GM23338 (cell line): ENCODE measurements at regions not wholly inside any gene's neighbourhood (a gene's known extent, or its start where the extent isn't known, plus 50 kb on each side); places are given as distances from the start of the nearest gene placed in this dataset.

Source experiments
- ATAC-seq: fragments of 200-7000 bp; cut with Tn5 transposase; 3 replicates; pipeline ENCODE4 v1.9.1; 2020
- DNase-seq: peaks from one replicate; pipeline ENCODE4 v3.0.0-alpha.2; 2015; ENCODE audit warnings: low spot score
- H2AFZ ChIP-seq: fragments of 200-600 bp; sonication (generic); 2 replicates; pipeline ENCODE4 v1.8.0; 2016; ENCODE audit warnings: antibody characterized with exemption, mild to moderate bottlenecking, moderate library complexity
- H3F3A ChIP-seq: fragments of 200-600 bp; sonication (generic); replicated peaks from 2 replicates; pipeline ENCODE4 v1.8.0; 2017; ENCODE audit warnings: antibody characterized with exemption, mixed run types, low read depth
- H3K27ac ChIP-seq: fragments of 200-600 bp; sonication (generic); 2 replicates; pipeline ENCODE4 v1.6.1; 2016; ENCODE audit warnings: low read depth
- H3K27me3 ChIP-seq: fragments of 200-600 bp; sonication (generic); 2 replicates; pipeline ENCODE4 v1.8.0; 2016; ENCODE audit warnings: mild to moderate bottlenecking, mixed run types, moderate library complexity; ENCODE audit not compliant: insufficient read depth
- H3K36me3 ChIP-seq: fragments of 200-600 bp; sonication (generic); 2 replicates; pipeline ENCODE4 v1.8.0; 2016; ENCODE audit warnings: mild to moderate bottlenecking; ENCODE audit not compliant: insufficient read depth
- H3K4me1 ChIP-seq: fragments of 200-600 bp; sonication (generic); 2 replicates; pipeline ENCODE4 v1.8.0; 2016; ENCODE audit warnings: mild to moderate bottlenecking, moderate library complexity; ENCODE audit not compliant: insufficient read depth
- H3K4me2 ChIP-seq: fragments of 200-600 bp; sonication (generic); 2 replicates; pipeline ENCODE4 v1.7.1; 2017; ENCODE audit warnings: mixed run types
- H3K4me3 ChIP-seq: fragments of 200-600 bp; sonication (generic); 2 replicates; pipeline ENCODE4 v1.6.1; 2016; ENCODE audit warnings: mixed run types
- H3K79me2 ChIP-seq: fragments of 200-600 bp; sonication (generic); replicated peaks from 2 replicates; pipeline ENCODE4 v1.8.0; 2017; ENCODE audit warnings: mild to moderate bottlenecking; ENCODE audit not compliant: insufficient read depth
- H3K9me2 ChIP-seq: fragments of 200-600 bp; sonication (generic); 2 replicates; pipeline ENCODE4 v1.8.0; 2017; ENCODE audit not compliant: insufficient read depth
- H4K20me1 ChIP-seq: fragments of 200-600 bp; sonication (generic); replicated peaks from 2 replicates; pipeline ENCODE4 v1.8.0; 2017; ENCODE audit warnings: mild to moderate bottlenecking; ENCODE audit not compliant: insufficient read depth
- H3K27ac Mint-ChIP-seq: 2 replicates; pipeline ENCODE4 v1.8.0; 2020; ENCODE audit warnings: inconsistent platforms, mild to moderate bottlenecking, moderate library complexity, mixed read lengths
- H3K27me3 Mint-ChIP-seq: 3 replicates; pipeline ENCODE4 v1.8.0; 2022; ENCODE audit warnings: low read depth, mild to moderate bottlenecking, moderate library complexity, mixed read lengths, inconsistent platforms; ENCODE audit not compliant: insufficient read depth, poor library complexity
- H3K36me3 Mint-ChIP-seq: 3 replicates; pipeline ENCODE4 v1.8.0; 2021; ENCODE audit warnings: low read depth, mild to moderate bottlenecking, inconsistent platforms, moderate library complexity, mixed read lengths
- H3K4me1 Mint-ChIP-seq: 3 replicates; pipeline ENCODE4 v1.8.0; 2020; ENCODE audit warnings: mild to moderate bottlenecking, inconsistent platforms, mixed read lengths
- H3K4me3 Mint-ChIP-seq: 3 replicates; pipeline ENCODE4 v1.8.0; 2021; ENCODE audit warnings: moderate library complexity, mild to moderate bottlenecking, inconsistent platforms, mixed read lengths
- H3K9me3 Mint-ChIP-seq: 3 replicates; pipeline ENCODE4 v1.8.0; 2020; ENCODE audit warnings: moderate library complexity, mild to moderate bottlenecking, inconsistent platforms, mixed read lengths
- CREB1 ChIP-seq: fragments of 250-450 bp; sonication (Bioruptor Pico); IDR thresholded peaks from 2 replicates; pipeline ENCODE4 v1.5.0; 2020; ENCODE audit warnings: low read depth, mild to moderate bottlenecking, moderate library complexity
- EZH2 ChIP-seq: fragments of 200-600 bp; sonication (generic); IDR thresholded peaks from one replicate; pipeline ENCODE4 v1.8.0; 2017; ENCODE audit warnings: antibody characterized with exemption, mild to moderate bottlenecking, low read depth; ENCODE audit not compliant: unreplicated experiment
- EZH2phosphoT487 ChIP-seq: fragments of 200-600 bp; sonication (generic); IDR thresholded peaks from one replicate; pipeline ENCODE4 v1.8.1; 2018; ENCODE audit warnings: antibody characterized with exemption; ENCODE audit not compliant: unreplicated experiment
- JUNB ChIP-seq: IDR thresholded peaks from one replicate; pipeline ENCODE4 v1.6.1; 2016; ENCODE audit warnings: antibody characterized with exemption; ENCODE audit not compliant: unreplicated experiment
- STAT1 ChIP-seq: IDR thresholded peaks from one replicate; pipeline ENCODE4 v1.6.1; 2016; ENCODE audit warnings: antibody characterized with exemption; ENCODE audit not compliant: unreplicated experiment
- TF ChIP-seq, protein P1 (sequence below): IDR thresholded peaks from 2 replicates; pipeline ENCODE4 v1.6.1; 2016; ENCODE audit warnings: antibody characterized with exemption
- TF ChIP-seq, protein P2 (sequence below): fragments of 250-450 bp; sonication (Bioruptor Pico); IDR thresholded peaks from 2 replicates; pipeline ENCODE4 v1.5.0; 2020; ENCODE audit warnings: mild to moderate bottlenecking, moderate library complexity
- TF ChIP-seq, protein P3 (sequence below), 2 experiments: fragments of 200-600 bp in 1 of 2; sonication (generic) in 1 of 2; conservative IDR thresholded peaks; 2 replicates each; pipeline versions ENCODE4 v1.5.1 to v1.6.1; 2016 to 2017; ENCODE audit warnings: antibody characterized with exemption in 2 of 2, low read depth in 2 of 2, mild to moderate bottlenecking in 2 of 2, moderate library complexity in 1 of 2

DNA sequence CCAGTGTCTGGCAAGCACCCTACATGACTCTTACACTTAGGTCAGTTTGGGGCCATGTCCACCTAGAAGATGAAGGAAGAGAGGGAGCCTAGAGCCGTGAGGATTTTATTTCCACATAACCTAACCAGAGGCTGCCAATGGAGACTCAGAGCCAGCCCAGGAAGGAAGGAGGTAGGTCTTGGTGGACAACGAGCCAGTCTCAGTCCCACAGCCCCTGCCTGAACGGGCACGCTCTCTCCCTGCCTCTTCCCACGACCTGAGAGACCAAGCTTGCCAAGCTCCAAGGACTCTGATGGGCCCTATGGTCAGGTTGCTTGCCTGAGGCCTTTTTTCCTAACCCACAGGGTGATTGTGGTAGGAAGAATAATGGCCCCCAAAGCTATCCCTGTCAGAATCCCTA lies 188.4 kb downstream of the TFCP2L1 start (continued):
- TF ChIP-seq, protein P1, sequence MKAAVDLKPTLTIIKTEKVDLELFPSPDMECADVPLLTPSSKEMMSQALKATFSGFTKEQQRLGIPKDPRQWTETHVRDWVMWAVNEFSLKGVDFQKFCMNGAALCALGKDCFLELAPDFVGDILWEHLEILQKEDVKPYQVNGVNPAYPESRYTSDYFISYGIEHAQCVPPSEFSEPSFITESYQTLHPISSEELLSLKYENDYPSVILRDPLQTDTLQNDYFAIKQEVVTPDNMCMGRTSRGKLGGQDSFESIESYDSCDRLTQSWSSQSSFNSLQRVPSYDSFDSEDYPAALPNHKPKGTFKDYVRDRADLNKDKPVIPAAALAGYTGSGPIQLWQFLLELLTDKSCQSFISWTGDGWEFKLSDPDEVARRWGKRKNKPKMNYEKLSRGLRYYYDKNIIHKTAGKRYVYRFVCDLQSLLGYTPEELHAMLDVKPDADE: no peak
- TF ChIP-seq, protein P2, sequence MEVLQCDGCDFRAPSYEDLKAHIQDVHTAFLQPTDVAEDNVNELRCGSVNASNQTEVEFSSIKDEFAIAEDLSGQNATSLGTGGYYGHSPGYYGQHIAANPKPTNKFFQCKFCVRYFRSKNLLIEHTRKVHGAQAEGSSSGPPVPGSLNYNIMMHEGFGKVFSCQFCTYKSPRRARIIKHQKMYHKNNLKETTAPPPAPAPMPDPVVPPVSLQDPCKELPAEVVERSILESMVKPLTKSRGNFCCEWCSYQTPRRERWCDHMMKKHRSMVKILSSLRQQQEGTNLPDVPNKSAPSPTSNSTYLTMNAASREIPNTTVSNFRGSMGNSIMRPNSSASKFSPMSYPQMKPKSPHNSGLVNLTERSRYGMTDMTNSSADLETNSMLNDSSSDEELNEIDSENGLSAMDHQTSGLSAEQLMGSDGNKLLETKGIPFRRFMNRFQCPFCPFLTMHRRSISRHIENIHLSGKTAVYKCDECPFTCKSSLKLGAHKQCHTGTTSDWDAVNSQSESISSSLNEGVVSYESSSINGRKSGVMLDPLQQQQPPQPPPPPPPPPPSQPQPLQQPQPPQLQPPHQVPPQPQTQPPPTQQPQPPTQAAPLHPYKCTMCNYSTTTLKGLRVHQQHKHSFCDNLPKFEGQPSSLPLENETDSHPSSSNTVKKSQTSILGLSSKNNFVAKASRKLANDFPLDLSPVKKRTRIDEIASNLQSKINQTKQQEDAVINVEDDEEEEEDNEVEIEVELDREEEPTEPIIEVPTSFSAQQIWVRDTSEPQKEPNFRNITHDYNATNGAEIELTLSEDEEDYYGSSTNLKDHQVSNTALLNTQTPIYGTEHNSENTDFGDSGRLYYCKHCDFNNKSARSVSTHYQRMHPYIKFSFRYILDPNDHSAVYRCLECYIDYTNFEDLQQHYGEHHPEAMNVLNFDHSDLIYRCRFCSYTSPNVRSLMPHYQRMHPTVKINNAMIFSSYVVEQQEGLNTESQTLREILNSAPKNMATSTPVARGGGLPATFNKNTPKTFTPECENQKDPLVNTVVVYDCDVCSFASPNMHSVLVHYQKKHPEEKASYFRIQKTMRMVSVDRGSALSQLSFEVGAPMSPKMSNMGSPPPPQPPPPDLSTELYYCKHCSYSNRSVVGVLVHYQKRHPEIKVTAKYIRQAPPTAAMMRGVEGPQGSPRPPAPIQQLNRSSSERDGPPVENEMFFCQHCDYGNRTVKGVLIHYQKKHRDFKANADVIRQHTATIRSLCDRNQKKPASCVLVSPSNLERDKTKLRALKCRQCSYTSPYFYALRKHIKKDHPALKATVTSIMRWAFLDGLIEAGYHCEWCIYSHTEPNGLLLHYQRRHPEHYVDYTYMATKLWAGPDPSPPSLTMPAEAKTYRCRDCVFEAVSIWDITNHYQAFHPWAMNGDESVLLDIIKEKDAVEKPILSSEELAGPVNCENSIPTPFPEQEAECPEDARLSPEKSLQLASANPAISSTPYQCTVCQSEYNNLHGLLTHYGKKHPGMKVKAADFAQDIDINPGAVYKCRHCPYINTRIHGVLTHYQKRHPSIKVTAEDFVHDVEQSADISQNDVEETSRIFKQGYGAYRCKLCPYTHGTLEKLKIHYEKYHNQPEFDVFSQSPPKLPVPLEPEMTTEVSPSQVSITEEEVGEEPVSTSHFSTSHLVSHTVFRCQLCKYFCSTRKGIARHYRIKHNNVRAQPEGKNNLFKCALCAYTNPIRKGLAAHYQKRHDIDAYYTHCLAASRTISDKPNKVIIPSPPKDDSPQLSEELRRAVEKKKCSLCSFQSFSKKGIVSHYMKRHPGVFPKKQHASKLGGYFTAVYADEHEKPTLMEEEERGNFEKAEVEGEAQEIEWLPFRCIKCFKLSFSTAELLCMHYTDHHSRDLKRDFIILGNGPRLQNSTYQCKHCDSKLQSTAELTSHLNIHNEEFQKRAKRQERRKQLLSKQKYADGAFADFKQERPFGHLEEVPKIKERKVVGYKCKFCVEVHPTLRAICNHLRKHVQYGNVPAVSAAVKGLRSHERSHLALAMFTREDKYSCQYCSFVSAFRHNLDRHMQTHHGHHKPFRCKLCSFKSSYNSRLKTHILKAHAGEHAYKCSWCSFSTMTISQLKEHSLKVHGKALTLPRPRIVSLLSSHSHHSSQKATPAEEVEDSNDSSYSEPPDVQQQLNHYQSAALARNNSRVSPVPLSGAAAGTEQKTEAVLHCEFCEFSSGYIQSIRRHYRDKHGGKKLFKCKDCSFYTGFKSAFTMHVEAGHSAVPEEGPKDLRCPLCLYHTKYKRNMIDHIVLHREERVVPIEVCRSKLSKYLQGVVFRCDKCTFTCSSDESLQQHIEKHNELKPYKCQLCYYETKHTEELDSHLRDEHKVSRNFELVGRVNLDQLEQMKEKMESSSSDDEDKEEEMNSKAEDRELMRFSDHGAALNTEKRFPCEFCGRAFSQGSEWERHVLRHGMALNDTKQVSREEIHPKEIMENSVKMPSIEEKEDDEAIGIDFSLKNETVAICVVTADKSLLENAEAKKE (CRISPR knock-in tag): no peak

DNA sequence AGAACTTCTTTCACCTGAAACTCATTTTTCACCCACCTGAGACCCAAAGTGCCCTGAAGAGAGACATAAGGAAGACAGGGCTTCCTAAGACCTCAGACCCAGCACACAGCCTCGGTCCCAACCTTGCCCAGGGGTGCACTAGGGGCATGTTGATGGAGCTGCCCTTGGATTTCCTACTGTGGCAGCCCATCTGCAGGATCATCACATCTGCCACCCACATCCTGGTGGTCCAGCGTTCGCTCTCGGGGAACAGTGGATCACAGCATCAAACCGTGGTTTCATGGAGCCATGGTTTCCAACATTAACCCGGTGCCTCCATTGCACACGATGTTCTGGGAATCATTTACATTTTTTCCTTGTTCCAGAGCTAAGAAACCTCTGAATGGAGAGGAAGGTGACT lies 186.4 kb downstream of the TFCP2L1 start:
- no peak for ATAC-seq
- TF ChIP-seq, protein P1: no peak
- TF ChIP-seq CREB1 (CRISPR knock-in tag) (no peak), EZH2phosphoT487 (no peak), JUNB (no peak), EZH2 (no peak), STAT1 (no peak)
- TF ChIP-seq, protein P3, sequence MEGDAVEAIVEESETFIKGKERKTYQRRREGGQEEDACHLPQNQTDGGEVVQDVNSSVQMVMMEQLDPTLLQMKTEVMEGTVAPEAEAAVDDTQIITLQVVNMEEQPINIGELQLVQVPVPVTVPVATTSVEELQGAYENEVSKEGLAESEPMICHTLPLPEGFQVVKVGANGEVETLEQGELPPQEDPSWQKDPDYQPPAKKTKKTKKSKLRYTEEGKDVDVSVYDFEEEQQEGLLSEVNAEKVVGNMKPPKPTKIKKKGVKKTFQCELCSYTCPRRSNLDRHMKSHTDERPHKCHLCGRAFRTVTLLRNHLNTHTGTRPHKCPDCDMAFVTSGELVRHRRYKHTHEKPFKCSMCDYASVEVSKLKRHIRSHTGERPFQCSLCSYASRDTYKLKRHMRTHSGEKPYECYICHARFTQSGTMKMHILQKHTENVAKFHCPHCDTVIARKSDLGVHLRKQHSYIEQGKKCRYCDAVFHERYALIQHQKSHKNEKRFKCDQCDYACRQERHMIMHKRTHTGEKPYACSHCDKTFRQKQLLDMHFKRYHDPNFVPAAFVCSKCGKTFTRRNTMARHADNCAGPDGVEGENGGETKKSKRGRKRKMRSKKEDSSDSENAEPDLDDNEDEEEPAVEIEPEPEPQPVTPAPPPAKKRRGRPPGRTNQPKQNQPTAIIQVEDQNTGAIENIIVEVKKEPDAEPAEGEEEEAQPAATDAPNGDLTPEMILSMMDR (conservative IDR thresholded peaks at IDR 0.05; ENCODE audit: low read depth in 2 of 2): no peak

More for the DNA sequence above, 186.4 kb downstream of the TFCP2L1 start:
- H4K20me1 ChIP-seq: no peaks in the 10 kb centered on the region
- no peaks in the 10 kb centered on the region for H3K79me2 ChIP-seq
- H3K27me3 ChIP-seq: no peaks in the 10 kb centered on the region
- Mint-ChIP-seq H3K9me3 (no peaks in the 10 kb centered on the region), H3K4me3 (no peak overlapping the region), H3K27me3 (peaks cover 20% of the 10 kb centered on the region), H3K4me1 (peaks cover 6% of the 10 kb centered on the region), H3K36me3 (no peaks in the 10 kb centered on the region), H3K27ac (no peak overlapping the region)
- no peak overlapping the region for H3K4me3 ChIP-seq
- no peaks in the 10 kb centered on the region for H3K9me2 ChIP-seq
- H3K27ac ChIP-seq: no peak overlapping the region
- no peak overlapping the region for H2AFZ ChIP-seq
- H3F3A ChIP-seq: no peaks in the 10 kb centered on the region
- no peaks in the 10 kb centered on the region for H3K36me3 ChIP-seq
- no peak for DNase-seq
- H3K4me2 ChIP-seq: no peak overlapping the region
- H3K4me1 ChIP-seq: no peaks in the 10 kb centered on the region
